Activated gamma-delta T cell (primary cell): ENCODE measurements at regions not wholly inside any gene's neighbourhood (a gene's known extent, or its start where the extent isn't known, plus 50 kb on each side); places are given as distances from the start of the nearest gene placed in this dataset.
"Not testable (repeated sequence)": the region's sequence is repeated elsewhere in the genome, so short reads cannot be mapped to it uniquely, and the experiment has no call there.

Experiments
- DNase-seq: peaks from one replicate; lab custom pipeline; 2025; lab: John Stamatoyannopoulos, UW

DNA sequence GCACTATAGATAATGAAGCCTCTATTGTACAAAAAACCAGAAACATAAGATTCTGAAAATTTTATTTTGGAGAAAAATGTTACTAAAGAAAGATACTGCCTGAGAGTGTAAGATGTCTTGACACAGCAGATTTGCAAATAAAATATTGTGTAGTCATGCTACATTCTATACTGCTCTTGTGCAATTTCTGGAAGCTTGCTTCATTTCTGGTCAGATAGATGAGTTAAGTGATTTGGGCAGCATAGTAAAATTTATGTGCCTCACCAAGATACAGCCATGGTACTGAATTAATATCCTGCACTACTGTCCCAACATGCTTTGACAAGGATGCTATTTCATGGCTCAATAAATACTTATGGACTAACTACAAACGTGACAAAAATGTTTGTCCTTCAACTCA, 55.1 kb upstream of the STARD13 start:
- no peak for DNase-seq

DNA sequence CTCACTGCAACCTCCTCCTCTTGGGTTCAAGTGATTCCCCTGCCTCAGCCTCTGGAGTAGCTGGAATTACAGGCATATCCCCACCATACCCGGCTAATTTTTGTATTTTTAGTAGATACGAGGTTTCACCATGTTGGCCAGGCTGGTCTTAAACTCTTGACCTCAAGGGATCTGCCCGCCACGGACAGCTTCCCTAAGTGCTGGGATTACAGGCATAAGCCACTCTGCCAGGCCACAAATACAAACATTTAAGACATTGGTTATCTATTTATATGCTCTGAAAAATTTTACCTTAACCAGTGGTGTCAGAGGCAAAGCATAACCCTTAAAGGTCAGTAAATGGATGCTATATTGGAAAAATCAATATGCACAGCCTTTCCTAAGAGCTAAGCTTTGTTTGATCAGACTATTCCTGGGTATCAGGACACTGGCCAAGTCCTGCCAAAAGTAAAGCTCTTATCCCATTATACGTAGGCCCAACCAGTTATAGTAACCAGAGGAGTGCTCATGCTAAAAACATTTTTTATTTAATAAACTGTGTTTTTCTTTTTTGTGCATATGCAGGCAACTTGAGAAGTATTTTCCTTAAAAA, 56.4 kb upstream of the STARD13 start:
- DNase-seq: no peak

DNA sequence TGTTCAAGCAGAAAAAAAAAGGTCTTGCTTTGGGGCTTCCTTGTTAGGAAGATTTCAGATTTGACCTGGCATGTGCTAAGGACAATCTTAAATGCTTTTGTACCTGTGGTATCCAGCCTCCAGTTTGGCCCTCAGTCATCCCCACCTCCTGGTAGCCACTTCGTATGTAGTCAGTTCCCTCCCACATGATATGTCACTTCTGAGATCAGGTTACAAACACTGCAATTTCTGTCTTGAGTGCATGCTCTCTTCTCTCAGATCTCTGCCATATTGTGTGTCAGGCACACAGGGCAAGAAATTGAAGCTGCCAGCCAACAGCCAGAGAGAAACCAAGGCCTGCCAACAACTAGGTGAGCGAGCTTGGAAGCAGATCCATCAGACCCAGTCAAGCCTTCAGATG, 60.3 kb upstream of the STARD13 start:
- DNase-seq: no peak

DNA sequence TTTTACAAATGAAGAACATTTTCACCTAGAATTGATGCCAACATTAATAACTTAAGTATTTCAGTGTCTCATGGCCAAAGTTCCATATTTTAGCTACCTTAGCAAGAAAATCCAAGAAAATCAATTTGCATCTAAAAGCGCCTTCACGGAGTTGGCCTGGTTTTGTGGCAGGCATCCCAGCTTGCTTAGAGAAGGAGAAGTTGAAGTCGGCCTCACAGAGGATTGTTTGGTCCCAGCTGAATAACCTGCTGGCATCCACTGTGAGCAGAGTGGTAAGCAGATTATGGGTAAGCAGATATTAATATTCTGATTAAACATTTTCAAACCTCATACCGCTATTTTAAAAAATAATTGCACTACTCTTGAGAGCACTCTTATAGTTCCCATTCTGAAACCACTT, 62.3 kb upstream of the STARD13 start:
- no peak for DNase-seq

DNA sequence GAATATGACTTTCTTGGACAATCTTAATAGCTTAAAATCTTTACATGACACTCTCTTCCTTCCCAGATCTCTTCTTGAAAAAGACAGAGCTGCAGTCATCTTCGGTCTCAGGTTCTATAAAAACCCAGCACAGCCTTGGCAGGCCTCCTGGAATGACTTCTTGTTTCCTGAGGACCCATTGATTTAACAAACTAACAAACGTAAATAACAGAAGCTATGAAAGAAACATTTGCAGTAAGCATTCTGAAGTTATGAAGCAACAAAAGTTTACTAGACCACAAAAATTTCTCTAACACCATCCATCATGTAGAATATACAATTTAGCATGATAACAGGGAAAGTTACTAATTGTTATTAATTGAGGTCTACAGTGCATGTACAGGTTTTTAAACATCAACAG, 62.8 kb upstream of the STARD13 start:
- DNase-seq: no peak

DNA sequence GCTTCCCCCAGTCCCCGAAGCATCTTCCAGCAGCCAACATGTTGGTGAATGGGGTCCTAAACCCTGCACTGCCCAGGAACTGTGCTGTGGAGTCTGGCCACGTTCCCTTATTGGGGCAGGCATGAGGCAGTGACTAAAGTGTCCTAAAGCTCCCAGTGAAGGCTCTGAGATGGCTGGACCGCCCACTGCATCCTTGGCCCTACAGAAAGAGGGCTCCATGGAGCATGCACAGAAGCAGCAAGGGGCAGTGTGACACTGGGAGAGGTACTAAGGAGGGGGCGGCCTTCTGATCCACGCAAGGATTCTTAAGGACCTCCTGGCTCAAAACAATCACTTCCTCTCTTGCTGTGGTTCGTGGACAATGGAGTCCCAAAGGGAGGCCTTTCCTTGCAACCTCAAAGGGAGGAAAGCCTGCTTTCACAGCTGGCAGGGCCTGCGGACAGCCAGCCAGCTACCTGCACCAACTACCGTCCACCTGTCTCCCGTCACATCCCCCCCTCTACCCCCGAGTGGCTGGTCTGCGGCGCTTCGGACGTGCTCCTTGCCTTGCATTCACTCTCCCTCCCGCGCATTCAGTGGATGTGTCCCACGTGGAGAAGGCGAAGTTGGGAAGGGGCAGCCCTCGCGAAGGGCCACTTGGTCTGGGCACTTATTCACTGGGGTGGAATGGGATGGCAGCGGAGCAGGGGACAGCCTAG, 63.9 kb upstream of the STARD13 start:
- DNase-seq: no peak

DNA sequence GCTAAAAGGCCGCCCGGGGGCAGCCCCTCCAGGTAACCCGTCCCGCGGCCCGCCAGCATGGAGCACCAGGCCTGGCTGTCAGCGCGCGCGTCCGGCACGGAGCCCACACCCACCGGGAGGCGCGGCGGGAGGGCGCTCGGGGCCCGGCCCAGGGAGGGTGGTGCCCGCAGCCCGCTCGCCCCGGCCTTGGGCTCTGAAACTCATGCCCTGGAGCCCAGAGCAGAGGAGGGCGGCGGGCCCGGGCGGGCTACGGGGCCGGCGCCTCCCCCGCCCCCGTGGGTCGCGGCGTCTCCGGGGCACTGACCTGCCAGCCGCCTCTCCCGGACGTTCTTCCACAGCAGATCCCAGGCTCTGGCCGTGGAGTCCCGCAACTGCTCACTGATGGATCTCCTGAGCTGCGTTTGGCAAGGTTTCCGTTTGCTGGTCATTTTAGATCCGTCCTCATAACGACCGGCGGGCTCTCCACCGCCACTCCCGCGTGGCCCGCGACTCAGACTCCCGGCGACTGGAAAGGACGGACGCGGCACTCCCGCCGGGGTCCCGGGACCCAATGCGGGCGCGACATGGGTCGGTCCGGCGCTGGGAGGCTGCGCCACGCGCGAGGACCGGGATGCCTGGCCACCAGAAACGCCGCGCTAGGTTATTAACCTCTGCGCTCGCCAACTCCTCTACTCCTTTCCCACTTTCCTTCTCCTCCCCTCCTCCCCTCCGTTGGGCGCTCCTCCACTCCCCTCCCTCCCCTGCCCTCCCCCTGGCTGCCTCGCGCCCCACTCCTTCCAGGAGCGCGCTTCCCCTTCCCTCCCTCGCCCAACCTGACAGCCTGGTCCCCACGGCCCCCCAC, 64.7 kb upstream of the STARD13 start:
- DNase-seq: no peak

DNA sequence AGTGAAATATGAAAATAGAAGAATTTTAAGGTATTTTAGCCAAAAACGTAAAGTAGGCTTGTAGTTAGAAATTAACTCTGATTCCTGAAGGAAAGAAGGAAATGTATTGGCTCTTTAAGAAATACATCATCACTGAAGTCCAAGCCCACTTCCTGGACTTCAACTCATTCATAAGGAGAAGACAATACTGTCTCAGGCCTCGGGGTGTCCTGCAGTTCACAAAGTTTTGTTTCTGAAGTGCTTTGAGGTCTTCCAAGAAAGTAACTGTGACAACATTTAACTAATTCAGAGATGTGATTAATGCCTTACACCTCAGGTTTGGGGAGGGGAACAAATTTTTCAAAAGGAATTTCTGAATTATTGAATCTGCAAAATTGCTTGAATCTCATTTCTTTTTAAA, 65.8 kb upstream of the STARD13 start:
- DNase-seq: no peak

DNA sequence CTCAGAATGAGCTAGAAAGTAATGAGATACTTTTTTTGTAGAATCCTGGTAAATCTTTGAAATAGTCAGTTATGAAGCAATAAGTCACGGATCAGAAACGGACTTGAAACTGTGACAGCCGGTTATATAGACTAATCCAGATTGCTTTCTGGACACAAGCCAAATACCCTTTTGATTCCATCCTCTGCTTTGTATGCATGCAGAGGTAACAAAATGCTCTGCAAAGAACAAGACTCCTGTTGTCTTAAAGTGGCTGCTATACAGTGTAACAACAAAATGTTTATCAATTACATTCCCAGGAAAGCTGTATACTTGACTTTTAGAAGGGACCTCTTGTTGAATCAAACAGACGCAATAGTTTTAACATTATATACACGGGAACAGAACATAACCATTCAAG, 66.5 kb upstream of the STARD13 start:
- DNase-seq: no peak

DNA sequence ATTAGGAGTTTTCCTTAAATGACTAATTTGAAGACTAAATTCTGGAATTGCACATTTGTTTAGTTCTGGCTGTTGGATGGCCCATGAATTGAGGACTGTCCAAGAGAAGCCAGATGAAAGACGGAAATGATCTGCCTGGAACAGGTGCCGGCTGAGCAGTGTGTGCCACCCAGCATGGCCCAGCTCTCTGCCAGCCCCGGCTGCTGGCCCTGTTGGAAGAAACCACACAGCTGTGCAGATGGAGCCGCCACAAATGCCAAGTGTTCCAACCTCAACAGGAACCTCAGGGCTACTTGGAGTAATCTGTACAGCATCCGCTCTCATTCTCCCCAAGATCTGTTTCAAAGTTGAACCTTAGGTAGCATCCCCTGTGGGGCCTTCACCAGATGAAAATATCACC, 67.0 kb upstream of the STARD13 start:
- DNase-seq: no peak

DNA sequence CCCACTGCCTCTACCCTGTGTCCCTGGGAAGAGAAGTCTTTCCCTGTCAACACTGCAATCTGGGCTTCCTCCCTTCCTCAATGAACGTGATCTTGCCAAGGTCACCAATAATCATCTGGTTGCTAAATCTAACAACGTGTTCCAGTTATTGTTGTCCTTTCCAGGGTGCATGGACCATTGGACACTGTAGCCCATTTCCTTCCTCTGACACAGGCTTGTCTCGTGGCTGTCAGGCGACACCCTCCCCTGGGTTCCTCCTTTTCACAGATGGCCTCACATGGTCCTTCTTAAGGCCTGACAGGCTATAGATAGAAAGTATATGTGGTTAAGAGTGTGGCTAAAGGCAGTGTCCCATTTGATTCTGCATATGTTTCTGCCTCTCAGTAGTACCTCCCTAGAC, 67.7 kb upstream of the STARD13 start:
- DNase-seq: no peak

DNA sequence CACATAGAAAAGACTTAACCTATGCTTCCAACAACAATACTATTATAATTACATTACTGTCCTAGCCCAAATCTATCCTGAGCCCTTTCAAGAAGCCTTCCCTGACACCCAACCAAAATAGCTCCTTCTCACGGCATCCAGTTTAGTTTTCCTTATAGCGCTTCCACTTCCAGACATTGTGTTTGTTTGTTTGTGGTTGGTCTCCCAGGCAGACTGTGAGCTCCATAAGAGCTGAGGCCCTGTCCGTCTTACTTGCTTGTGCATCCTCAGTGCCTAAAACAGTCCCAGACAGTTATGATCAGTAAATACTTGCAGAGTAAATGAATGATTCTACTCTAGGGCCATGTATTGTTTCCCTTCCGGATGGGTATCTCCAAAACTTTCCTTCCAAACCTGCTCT, 68.1 kb upstream of the STARD13 start:
- DNase-seq: no peak

DNA sequence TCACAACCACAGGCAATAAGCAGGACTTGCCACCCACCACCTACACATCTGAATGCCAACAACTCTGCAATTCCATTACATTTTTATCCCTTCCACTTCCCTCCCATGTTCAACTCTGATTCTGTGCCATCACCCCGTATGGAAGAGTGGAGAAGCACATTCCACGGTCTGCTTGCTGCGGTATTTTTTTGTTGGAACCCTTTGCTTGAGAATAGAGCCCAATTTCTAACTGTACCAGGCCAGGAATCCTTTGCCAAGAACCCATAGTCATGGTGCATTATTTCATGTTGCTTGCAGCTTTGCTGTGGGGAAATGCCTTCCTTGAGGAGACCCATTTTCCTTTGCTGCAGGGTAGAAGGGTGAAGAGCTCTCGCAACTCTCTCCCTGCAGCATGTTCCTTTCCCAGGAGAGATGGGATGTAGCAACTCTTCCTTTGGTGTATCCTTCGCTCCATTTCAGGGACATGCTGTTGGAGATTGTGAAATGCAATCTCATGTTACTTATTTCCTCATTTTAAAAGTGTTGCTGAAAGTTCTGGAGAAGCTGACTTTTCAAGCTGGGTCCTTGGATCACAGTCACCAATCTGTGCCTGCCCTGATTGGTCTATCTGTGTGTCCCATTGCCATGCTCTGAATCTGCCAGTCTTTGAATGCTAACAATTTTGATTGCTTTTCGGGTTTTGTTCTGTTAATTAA, 69.8 kb upstream of the STARD13 start:
- no peak for DNase-seq

DNA sequence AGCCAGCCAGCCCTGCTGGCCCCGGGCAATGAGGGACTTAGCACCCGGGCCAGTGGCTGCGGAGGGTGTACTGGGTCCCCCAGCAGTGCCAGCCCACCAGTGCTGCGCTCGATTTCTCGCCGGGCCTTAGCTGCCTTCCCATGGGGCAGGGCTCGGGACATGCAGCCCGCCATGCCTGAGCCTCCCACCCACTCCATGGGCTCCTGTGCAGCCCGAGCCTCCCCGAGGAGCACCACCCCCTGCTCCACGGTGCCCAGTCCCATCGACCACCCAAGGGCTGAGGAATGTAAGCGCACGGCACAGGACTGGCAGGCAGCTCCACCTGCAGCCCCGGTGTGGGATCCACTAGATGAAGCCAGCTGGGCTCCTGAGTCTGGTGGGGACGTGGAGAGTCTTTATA, 72.5 kb upstream of the STARD13 start:
- not testable (repeated sequence) for DNase-seq

DNA sequence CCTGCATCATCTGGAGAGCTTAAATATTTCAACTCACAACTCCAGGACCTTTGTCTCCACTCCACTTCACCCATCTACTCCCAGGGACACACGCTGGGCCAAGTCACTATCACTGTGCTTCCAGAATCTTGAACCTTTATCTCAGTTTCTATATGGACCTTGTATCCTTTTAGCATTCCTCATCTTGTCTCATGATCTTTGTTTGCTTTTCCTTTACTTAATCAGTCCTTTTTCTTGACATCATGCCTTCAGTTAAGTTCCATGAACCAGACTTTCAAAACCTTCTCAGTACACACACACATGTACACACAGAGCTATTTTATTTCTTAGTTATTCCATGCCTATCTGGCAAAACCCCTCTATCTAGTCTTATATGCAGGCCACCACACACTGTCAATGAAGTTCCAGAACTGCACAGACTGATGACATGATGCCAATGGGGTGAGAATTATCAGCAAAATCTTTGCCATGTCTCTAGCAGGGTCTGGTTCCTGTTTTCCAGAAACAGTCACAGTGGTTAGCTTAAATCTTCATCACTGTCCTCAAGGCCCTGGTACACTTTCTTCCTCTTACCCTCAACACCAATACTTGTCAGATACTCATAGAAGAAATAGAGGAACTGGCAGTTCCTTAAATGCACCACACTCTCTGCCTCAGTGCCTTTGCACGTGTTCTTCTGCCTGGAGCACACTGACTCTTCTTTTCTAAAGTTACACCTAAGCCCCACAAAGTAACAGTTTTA, 77.6 kb upstream of the STARD13 start:
- no peak for DNase-seq

DNA sequence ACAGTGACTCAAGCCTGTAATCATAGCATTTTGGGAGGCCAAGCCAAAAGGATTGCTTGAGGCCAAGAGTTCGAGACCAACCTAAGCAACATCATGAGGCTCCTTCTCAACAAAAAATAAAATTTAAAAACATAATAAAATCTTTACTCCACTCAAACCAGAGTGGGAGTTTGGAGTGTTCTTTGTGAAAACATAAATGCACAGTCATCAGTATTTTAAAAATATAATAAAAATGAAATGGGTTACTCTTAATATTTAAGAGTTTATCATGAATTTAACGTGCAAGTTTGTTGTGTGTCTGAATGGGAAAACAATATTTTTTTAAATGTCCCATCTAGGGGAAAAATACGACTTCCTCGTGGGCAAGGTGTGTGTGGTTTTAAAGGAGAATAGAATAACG, 78.6 kb upstream of the STARD13 start:
- no peak for DNase-seq

DNA sequence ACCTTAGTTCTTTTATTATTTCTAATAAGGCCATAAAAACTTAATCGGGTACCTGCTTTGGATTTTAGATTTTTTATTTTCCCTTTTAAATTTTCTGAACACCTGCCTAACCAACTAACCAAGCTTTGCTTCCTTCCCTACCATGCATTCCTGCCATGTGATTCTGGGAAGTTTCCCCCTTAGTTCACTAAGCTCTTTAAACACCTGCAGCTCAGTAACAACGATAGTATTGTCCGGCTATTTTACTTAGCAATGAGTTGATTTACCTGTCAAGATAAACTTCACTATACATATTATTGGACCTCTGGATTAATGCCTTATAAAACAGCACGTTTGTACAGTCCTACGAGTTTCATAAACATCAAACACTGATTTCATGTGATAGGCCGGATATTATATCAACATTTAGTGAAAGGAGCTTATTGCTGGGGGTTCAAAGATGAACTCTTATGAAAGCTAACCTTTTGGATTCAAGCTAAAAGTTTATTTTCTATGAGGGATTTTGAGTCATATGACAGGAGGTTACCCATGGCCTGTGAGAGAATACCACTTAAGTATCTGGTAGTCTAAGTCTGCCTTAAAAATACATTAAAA, 81.0 kb upstream of the STARD13 start:
- DNase-seq: no peak

DNA sequence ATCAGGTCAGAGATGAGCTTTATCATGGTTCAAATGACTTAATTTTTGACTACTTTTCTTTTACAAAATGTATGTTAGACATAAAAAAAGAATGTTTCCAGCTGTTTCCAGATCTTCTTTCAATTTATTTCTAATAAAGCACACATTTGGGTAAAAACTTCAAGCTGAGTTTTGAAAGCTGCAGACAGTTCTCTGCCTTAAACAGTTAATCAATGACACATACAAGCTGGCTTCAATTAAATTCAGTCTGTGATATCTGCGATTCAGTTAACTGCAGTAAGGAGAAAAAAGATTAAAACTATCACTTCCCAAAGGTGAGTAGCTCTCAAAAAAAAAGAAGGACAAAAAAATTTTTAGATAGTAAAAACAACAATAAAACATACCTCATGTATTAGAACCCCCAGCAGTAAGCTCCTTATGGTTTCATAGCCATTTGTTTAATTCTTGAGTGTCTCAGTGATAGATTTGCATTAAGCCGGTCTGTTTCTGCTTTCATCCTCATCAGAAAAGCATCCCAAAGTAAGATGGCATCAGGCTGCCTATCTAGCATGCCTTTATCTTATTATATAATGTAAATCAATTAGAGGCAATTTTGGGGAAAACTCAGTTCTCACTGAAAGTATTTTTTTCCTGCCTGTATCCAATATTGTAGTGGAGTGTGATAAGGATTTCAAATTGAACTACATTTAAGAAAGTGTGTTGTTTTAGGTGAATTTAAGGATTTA, 81.8 kb upstream of the STARD13 start:
- DNase-seq: no peak

DNA sequence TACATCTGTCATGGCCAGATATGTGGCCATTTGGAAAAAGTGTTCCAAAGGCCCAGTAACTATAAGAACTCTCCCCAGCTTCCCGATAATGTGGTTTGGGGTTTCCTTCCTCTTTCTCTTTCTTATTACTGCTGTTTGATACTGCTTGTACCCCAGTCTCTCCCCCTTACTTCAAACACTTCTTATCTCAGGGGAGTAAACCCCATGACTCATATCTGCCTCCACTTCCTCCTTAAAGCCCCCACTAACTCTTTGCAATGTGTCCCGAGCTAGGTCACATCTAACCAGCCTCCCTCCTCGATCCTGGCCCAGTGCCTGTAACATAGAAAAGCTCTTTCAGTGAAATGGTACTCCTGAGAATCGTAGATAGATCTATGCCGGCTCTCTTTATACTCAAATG, 82.4 kb upstream of the STARD13 start:
- no peak for DNase-seq

DNA sequence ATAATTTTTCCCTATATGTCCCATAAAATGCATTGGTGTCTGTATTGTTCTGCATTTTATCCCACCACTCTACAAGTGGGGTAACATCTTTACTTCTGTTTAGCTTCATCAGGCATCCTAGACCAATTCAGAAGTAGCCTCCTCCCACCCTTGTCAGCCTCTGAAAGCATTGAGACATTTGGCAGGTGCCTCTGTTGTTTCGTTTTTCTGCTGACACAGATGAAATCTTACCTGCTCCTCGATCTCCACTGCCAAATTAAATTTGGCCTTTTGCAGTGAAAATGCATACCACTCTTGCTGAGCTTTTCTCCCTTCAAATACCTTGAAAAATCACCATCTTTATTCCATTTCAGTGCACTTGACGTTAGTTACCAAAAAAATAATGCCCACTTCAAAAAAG, 83.5 kb upstream of the STARD13 start:
- no peak for DNase-seq
